ENCODE measurements at regions not wholly inside any gene's neighbourhood (a gene's known extent, or its start where the extent isn't known, plus 50 kb on each side); places are given as distances from the start of the nearest gene placed in this dataset.

DNA sequence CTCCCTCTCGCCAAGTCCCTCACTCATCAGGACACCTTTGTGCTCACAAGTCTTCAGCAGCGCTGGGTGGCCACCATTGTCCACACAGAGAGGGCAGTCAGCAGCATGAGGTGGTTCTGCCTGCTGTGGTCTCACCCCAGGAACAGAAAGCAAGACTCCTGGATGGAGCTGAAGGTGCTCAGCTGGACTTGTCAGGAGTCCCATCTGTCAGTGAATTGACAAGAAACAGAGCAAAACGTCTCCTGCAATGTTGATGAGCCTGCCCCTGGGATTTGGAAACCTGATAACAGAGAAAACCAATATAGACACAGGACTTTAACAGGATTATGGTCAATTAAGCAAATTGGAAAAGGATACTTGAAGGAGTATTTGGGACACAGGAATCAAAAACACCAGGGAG lies 122.2 kb upstream of the PRSS58 start:
- no peaks in the 10 kb centered on the region for H3K79me2 ChIP-seq (replicated peaks; ENCODE audit: insufficient read depth)
- peaks cover 14% of the 10 kb centered on the region for H3K4me1 ChIP-seq (ENCODE audit: insufficient read depth)
- H3K27ac ChIP-seq (ENCODE audit: low read depth), result no peak overlapping the region
- Mint-ChIP-seq H3K27me3 (ENCODE audit: insufficient read depth, low read depth, poor library complexity) (peaks cover 18% of the 10 kb centered on the region), H3K4me1 (peaks cover 23% of the 10 kb centered on the region), H3K4me3 (no peak overlapping the region), H3K27ac (no peak overlapping the region), H3K9me3 (no peaks in the 10 kb centered on the region), H3K36me3 (ENCODE audit: low read depth) (no peaks in the 10 kb centered on the region)
- no peaks in the 10 kb centered on the region for H4K20me1 ChIP-seq (replicated peaks; ENCODE audit: insufficient read depth)
- DNase-seq (ENCODE audit: low spot score) (no peak), ATAC-seq (no peak)
- H3K36me3 ChIP-seq (ENCODE audit: insufficient read depth), result no peaks in the 10 kb centered on the region
- no peak overlapping the region for H3K4me2 ChIP-seq
- no peak overlapping the region for H2AFZ ChIP-seq
- H3K27me3 ChIP-seq (ENCODE audit: insufficient read depth), result no peaks in the 10 kb centered on the region
- TF ChIP-seq POLR2AphosphoS5 (IDR thresholded peaks at IDR 0.05; ENCODE audit: low read depth) (no peak), REST (IDR thresholded peaks at IDR 0.05; ENCODE audit: unreplicated experiment) (no peak)
- H3F3A ChIP-seq (replicated peaks; ENCODE audit: low read depth), result no peaks in the 10 kb centered on the region
- no peaks in the 10 kb centered on the region for H3K9me2 ChIP-seq (ENCODE audit: insufficient read depth)
- H3K4me3 ChIP-seq, result no peak overlapping the region

DNA sequence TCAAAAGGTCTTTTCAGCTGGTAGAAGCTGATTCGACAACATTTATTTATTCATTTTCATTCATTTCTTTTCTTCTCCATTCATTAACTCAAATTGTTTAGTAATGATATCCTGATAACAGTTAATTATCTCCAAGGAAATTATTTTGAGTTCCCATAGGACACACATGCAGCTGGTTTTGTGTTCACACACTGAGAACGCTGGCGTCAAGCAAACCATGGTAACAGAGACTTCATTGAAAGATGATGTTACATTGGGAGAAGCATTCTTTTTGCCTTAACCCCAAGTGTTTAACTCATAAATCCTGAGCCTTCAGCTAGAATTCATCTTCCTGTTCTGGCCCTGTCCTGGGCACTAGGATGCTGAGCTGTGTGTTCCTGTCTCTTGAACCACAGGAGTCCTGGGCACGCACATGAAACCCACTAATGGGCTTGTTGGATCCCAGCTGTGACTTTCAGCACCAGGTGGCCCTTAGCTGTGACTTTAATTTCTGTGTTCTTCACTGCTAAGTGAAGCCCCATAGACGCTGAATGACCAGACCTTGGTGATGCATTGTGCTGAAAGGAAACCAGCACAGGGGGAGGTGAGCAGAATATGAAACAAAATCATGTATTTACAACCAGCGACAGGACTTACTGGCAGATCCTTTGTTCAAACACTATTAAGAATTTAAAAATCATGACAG lies 121.5 kb upstream of the PRSS58 start:
- H3K9me3 Mint-ChIP-seq, result no peaks in the 10 kb centered on the region
- no peak overlapping the region for H3K27ac Mint-ChIP-seq
- no peak overlapping the region for H3K4me2 ChIP-seq
- H2AFZ ChIP-seq, result no peak overlapping the region
- no peak overlapping the region for H3K27ac ChIP-seq (ENCODE audit: low read depth)
- no peak for DNase-seq (ENCODE audit: low spot score)
- no peaks in the 10 kb centered on the region for H3K27me3 ChIP-seq (ENCODE audit: insufficient read depth)
- no peaks in the 10 kb centered on the region for H3K9me2 ChIP-seq (ENCODE audit: insufficient read depth)
- no peaks in the 10 kb centered on the region for H3K36me3 ChIP-seq (ENCODE audit: insufficient read depth)
- H3K4me1 ChIP-seq (ENCODE audit: insufficient read depth), result peaks cover 14% of the 10 kb centered on the region
- H3K4me3 ChIP-seq, result no peak overlapping the region
- H3F3A ChIP-seq (replicated peaks; ENCODE audit: low read depth), result no peaks in the 10 kb centered on the region
- no peaks in the 10 kb centered on the region for H3K79me2 ChIP-seq (replicated peaks; ENCODE audit: insufficient read depth)
- no peak overlapping the region for H3K4me3 Mint-ChIP-seq
- H3K4me1 Mint-ChIP-seq, result peaks cover 23% of the 10 kb centered on the region
- ATAC-seq, result no peak
- no peaks in the 10 kb centered on the region for H3K36me3 Mint-ChIP-seq (ENCODE audit: low read depth)
- H4K20me1 ChIP-seq (replicated peaks; ENCODE audit: insufficient read depth), result no peaks in the 10 kb centered on the region
- H3K27me3 Mint-ChIP-seq (ENCODE audit: insufficient read depth, low read depth, poor library complexity), result peaks cover 16% of the 10 kb centered on the region
- TF ChIP-seq NANOG (IDR thresholded peaks at IDR 0.05; ENCODE audit: borderline replicate concordance), result no peak
- no peak for TF ChIP-seq EZH2 (IDR thresholded peaks at IDR 0.05; ENCODE audit: low read depth, unreplicated experiment)
- no peak for TF ChIP-seq REST (IDR thresholded peaks at IDR 0.05; ENCODE audit: unreplicated experiment)
- no peak for TF ChIP-seq STAT1 (IDR thresholded peaks at IDR 0.05; ENCODE audit: unreplicated experiment)
- TF ChIP-seq JUNB (IDR thresholded peaks at IDR 0.05; ENCODE audit: unreplicated experiment), result no peak
- TF ChIP-seq ZNF462 (CRISPR knock-in tag; IDR thresholded peaks at IDR 0.05), result no peak
- TF ChIP-seq ZNF331 (CRISPR knock-in tag; IDR thresholded peaks at IDR 0.05; ENCODE audit: low read depth), result no peak
- TF ChIP-seq POLR2AphosphoS5 (IDR thresholded peaks at IDR 0.05; ENCODE audit: low read depth), result no peak

Measured in GM23338 (cell line).